Spleen (tissue), 11 donors: ENCODE measurements at regions not wholly inside any gene's neighbourhood (a gene's known extent, or its start where the extent isn't known, plus 50 kb on each side); places are given as distances from the start of the nearest gene placed in this dataset.
"Not testable (repeated sequence)": the region's sequence is repeated elsewhere in the genome, so short reads cannot be mapped to it uniquely, and the experiment has no call there.

Source experiments
- DNase-seq: peaks from one replicate; pipeline ENCODE4 v3.0.0-alpha.2; 2020
- H3K27ac ChIP-seq, 8 donors: fragments of 200-600 bp; sonication (generic) in 7 of 8; 1 replicate in 4 of 8; 2 replicates in 4 of 8; pipeline versions ENCODE4 v1.5.0 to v1.8.0; 2016 to 2021; ENCODE audit warnings: inconsistent platforms in 4 of 8, mild to moderate bottlenecking in 4 of 8, moderate library complexity in 1 of 8
- H3K27me3 ChIP-seq, 7 donors: fragments of 200-600 bp; sonication (generic) in 6 of 7; replicated peaks in 1 of 7; 1 replicate in 4 of 7; 2 replicates in 3 of 7; pipeline versions ENCODE4 v1.5.0 to v1.8.0; 2016 to 2021; ENCODE audit warnings: inconsistent platforms in 3 of 7, mild to moderate bottlenecking in 1 of 7
- H3K36me3 ChIP-seq, 6 donors: fragments of 200-600 bp; sonication (generic) in 5 of 6; 1 replicate in 4 of 6; 2 replicates in 2 of 6; pipeline versions ENCODE4 v1.5.0 to v1.8.0; 2016 to 2021; ENCODE audit warnings: inconsistent platforms in 2 of 6
- H3K4me1 ChIP-seq, 6 donors: fragments of 200-600 bp; sonication (generic) in 5 of 6; 1 replicate in 3 of 6; 2 replicates in 3 of 6; pipeline versions ENCODE4 v1.5.0 to v1.8.0; 2016 to 2021; ENCODE audit warnings: inconsistent platforms in 3 of 6
- H3K4me3 ChIP-seq, 8 donors: fragments of 200-600 bp; sonication (generic) in 7 of 8; 1 replicate in 4 of 8; 2 replicates in 4 of 8; pipeline versions ENCODE4 v1.5.0 to v1.8.0; 2016 to 2021; ENCODE audit warnings: inconsistent platforms in 4 of 8, mild to moderate bottlenecking in 4 of 8, moderate library complexity in 2 of 8
- H3K9me3 ChIP-seq, 8 donors: fragments of 200-600 bp; sonication (generic) in 7 of 8; 1 replicate in 4 of 8; 2 replicates in 4 of 8; pipeline versions ENCODE4 v1.5.0 to v1.8.0; 2016 to 2021; ENCODE audit warnings: inconsistent platforms in 4 of 8
- POLR2A ChIP-seq, 3 donors: fragments of 450-650 bp; IDR thresholded peaks; one replicate each; pipeline ENCODE4 v1.5.1; 2017; ENCODE audit warnings: antibody characterized with exemption in 3 of 3, mild to moderate bottlenecking in 1 of 3
- POLR2AphosphoS5 ChIP-seq, 3 donors: sonication (generic); formaldehyde crosslinking; IDR thresholded peaks; one replicate each; pipeline ENCODE4 v1.5.1; 2017; ENCODE audit warnings: antibody characterized with exemption in 3 of 3
- WGBS, 5 donors: extraction: QIAGEN DNeasy Blood & Tissue Kit in 3 of 5; methylation state at CpG; one replicate each; pipeline versions ENCODE4 v1.1.5 to v1.1.7; 2013 to 2018; 5-methylcytosine and 5-hydroxymethylcytosine counted together
- intact Hi-C: fragments of 100-400 bp; cut with DNase I; formaldehyde crosslinking; loops from one replicate; pipeline ENCODE4 v1.15.0; 2023; ENCODE audit warnings: low total_unique reads
- TF ChIP-seq, protein P1 (sequence below), 11 experiments: fragments of 200-600 bp in 7 of 11; fragments of 450-650 bp in 4 of 11; sonication (generic) in 4 of 11; IDR thresholded peaks in 8 of 11; conservative IDR thresholded peaks in 3 of 11; 1 replicate in 7 of 11; 2 replicates in 4 of 11; pipeline versions ENCODE4 v1.4.0 to v1.8.0; 2016 to 2021; ENCODE audit warnings: antibody characterized with exemption in 11 of 11, inconsistent platforms in 4 of 11, mild to moderate bottlenecking in 1 of 11
- donor health status: healthy with polysubstance abuse.
- donor health status: DM: no; HTN: no; CAD: no; lungs with moderate emphysema.
- donor health status: DM: no; HTN: no; CAD: no.
- donor health status: Bipolar disorder and iron deficiency.
- donor health status: healthy.
- donor health status: DM: no; HTN: no; CAD: no.
- donor health status: DM: yes; HTN: yes; CAD: no.

DNA sequence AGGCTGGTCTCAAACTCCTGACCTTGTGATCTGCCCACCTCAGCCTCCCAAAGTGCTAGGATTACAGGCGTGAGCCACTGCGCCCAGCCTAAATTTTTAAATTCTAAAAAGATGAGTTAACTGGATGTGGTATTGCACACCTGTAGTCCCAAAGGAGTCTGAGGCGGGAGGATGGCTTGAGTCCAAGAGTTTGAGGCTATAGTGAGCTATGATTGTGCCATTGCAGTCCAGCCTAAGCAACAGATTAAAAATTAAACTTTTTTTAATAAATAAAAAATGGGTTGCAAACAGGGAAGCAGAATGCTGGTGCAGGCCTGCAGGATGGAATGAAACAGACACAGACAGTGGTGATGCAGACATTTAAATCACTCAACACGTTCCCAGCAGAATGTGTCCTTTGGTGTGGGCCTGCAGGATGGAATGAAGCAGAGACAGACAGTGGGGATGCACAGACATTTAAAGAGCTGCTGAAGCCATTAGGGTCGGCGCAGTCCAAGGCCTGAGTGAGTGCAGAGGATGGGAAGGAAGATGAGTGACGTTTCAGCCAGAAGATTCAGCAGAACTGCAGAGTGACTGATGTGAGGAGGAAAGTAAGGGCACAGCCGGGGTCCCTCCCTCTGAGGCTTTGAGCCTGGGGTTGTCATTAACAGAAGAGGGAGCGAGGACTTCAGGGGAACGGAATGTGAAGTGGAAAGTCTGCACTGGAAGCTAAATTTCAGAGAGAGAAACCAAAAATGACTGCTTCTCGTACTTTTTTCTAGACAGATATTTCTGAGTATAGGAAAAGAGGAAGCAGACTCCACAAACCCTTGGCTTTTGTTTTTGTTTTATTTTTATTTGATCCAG is 117.5 kb downstream of the RIN2 start:
- Histone ChIP-seq H3K9me3 (peaks cover 0 to 29% (median 1%) of the 10 kb centered on the region in 8 donors), H3K36me3 (no peaks in the 10 kb centered on the region), H3K27ac (peak overlapping the region in 7 of 8 donors; percentile 17 to 75 (median 65)), H3K27me3 (no peaks in the 10 kb centered on the region), H3K4me3 (no peak overlapping the region), H3K4me1 (peaks cover 0 to 18% (median 8%) of the 10 kb centered on the region in 6 donors)
- WGBS, 5 donors, result 42 to 50% (median 45%) methylated on average over 11 of the region's 11 CpGs
- TF ChIP-seq POLR2A (IDR thresholded peaks at IDR 0.05) (no peak), POLR2AphosphoS5 (IDR thresholded peaks at IDR 0.05) (peak in 1 of 3 donors; percentile 16)
- no peak for DNase-seq
- intact Hi-C loops, result no loop called here

DNA sequence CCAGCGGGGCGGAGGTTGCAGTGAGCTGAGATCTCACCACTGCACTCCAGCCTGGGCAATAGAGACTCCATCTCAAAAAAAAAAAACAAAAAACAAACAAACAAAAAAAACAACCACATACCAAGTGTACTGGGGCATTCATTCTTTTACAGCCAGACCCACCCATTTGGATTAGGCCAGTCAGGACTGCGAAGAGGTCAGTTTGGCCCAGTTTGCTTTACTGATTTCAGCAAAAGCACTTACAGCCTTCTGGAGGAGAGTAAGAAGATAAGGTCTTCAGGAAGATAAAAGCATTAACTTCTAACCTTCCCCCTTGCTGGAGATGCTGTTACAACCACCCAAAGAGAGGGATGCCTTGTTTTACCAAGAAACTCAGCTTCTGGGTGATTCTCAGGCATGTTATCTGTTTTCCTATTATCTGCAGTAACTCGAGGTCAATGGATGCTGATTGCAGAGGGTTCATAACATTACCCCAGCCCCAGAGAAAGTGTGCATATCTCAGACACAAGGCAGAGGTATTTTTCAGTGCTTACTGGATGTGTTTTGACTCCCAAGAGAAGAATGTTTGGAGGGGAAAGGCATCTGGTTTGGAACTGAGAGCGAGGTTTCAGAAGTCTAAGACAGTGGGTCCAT is 118.9 kb downstream of the RIN2 start:
- WGBS, 5 donors, result 81 to 92% (median 90%) methylated on average over 5 of the region's 5 CpGs
- H3K27me3 ChIP-seq, result no peaks in the 10 kb centered on the region
- H3K27ac ChIP-seq, result peak overlapping the region in 5 of 8 donors; percentile 46 to 75 (median 67)
- H3K4me3 ChIP-seq, result no peak overlapping the region
- no peak for DNase-seq
- peaks cover 0 to 24% (median 1%) of the 10 kb centered on the region in 8 donors for H3K9me3 ChIP-seq
- intact Hi-C loops, result no loop called here
- peaks cover 0 to 18% (median 8%) of the 10 kb centered on the region in 6 donors for H3K4me1 ChIP-seq
- H3K36me3 ChIP-seq, result no peaks in the 10 kb centered on the region
- no peak for TF ChIP-seq POLR2A (IDR thresholded peaks at IDR 0.05)
- no peak for TF ChIP-seq POLR2AphosphoS5 (IDR thresholded peaks at IDR 0.05)
- TF ChIP-seq, protein P1, sequence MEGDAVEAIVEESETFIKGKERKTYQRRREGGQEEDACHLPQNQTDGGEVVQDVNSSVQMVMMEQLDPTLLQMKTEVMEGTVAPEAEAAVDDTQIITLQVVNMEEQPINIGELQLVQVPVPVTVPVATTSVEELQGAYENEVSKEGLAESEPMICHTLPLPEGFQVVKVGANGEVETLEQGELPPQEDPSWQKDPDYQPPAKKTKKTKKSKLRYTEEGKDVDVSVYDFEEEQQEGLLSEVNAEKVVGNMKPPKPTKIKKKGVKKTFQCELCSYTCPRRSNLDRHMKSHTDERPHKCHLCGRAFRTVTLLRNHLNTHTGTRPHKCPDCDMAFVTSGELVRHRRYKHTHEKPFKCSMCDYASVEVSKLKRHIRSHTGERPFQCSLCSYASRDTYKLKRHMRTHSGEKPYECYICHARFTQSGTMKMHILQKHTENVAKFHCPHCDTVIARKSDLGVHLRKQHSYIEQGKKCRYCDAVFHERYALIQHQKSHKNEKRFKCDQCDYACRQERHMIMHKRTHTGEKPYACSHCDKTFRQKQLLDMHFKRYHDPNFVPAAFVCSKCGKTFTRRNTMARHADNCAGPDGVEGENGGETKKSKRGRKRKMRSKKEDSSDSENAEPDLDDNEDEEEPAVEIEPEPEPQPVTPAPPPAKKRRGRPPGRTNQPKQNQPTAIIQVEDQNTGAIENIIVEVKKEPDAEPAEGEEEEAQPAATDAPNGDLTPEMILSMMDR (IDR thresholded peaks at IDR 0.05 in 8 of 11, conservative IDR thresholded peaks at IDR 0.05 in 3 of 11), result no peak

DNA sequence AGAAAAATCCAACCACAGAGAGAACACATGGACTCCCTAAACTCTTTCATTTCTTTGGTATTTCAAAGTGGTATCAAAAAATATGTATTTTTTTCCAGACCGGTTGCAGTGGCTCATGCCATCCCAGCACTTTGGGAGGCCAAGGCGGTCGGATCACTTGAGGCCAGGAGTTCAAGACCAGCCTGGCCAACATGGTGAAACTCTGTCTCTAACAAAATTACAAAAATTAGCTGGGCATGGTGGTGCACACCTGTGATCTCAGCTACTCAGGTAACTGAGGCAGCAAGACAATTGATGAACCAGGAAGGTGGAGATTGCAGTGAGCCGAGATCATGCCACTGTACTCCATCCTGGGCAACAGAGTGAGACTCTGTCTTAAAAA is 121.8 kb downstream of the RIN2 start:
- intact Hi-C loops, result loop anchor here (10.0 kb wide), 1 partner anchor 95 kb away; no protein-coding TSS in a partner anchor
- DNase-seq, H3K27me3 ChIP-seq, H3K9me3 ChIP-seq, H3K36me3 ChIP-seq, H3K27ac ChIP-seq, H3K4me3 ChIP-seq: not testable (repeated sequence)
- peaks cover 0 to 23% (median 9%) of the 10 kb centered on the region in 6 donors for H3K4me1 ChIP-seq
- WGBS, 5 donors, result 92 to 97% (median 93%) methylated on average over 4 of the region's 4 CpGs

DNA sequence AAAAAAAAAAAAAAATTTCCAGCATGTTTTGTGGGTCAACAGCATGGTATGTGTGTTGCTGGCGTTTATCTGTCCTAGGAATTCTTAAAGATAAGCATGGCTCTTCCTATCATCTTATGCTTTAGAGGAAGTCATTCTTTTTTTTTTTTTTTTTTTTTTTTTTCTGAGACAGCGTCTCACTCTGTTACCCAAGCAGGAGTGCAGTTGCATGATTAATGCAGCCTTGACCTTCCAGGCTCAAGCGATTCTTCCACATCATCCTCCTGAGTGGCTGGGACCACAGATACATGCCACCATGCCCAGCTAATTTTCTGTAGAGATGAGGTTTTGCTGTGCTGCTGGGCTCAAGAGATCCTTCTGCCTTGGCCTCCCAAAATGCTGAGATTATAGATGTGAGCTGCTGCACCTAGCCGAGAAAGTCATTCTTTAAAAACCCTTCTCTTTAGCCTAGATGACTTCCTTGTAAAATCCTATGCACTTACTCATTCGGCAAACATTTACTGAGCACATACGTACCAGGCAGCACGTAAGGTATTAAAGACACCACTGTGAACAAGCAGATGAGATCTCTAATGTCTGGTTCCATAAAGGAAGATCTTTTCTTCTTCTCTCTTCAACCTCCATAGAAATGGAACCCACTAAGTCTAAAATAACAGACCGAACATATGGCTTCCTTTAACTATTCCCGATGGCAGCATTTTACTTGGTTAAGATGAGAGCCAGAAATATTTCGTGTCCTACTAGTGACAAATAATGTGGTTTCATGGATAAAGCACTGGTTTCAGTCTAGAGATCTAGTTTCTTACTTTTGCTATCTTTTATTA is 122.4 kb downstream of the RIN2 start:
- Histone ChIP-seq H3K4me3 (no peak overlapping the region), H3K27ac (no peak overlapping the region), H3K27me3 (no peaks in the 10 kb centered on the region), H3K36me3 (no peaks in the 10 kb centered on the region), H3K4me1 (peaks cover 0 to 25% (median 11%) of the 10 kb centered on the region in 6 donors), H3K9me3 (no peaks in the 10 kb centered on the region)
- TF ChIP-seq POLR2A (IDR thresholded peaks at IDR 0.05) (no peak), POLR2AphosphoS5 (IDR thresholded peaks at IDR 0.05) (no peak)
- TF ChIP-seq, protein P1 (IDR thresholded peaks at IDR 0.05 in 8 of 11, conservative IDR thresholded peaks at IDR 0.05 in 3 of 11), result no peak
- WGBS, 5 donors, result 76 to 91% (median 83%) methylated on average over 10 of the region's 10 CpGs
- intact Hi-C loops, result loop anchor here (10.0 kb wide), 1 partner anchor 96 kb away; no protein-coding TSS in a partner anchor
- no peak for DNase-seq
